HCT116 (cell line): ENCODE measurements at regions not wholly inside any gene's neighbourhood (a gene's known extent, or its start where the extent isn't known, plus 50 kb on each side); places are given as distances from the start of the nearest gene placed in this dataset.

Source experiments
- ATAC-seq: fragments of 200-7000 bp; cut with Tn5 transposase; 2 replicates; pipeline ENCODE4 v1.9.1; 2020; ENCODE audit warnings: mild to moderate bottlenecking, moderate library complexity
- BruUV-seq: library from RNA; stranded (reverse); fragments of 400-500 nt; replicated peaks from 2 replicates; lab custom pipeline; 2021; lab: Mats Ljungman, UMichigan
- CTCF ChIA-PET: fragments of 300-600 bp; sonication (Branson Sonifier 250); formaldehyde crosslinking; loops from one replicate; lab custom pipeline; 2021; ENCODE audit warnings: antibody characterized with exemption; lab: Charles Lee
- POLR2A ChIA-PET: fragments of 300-600, 350-600 bp; sonication (Branson Sonifier 250); formaldehyde crosslinking; loops from one replicate; lab custom pipeline; 2021; ENCODE audit warnings: antibody characterized with exemption; lab: Charles Lee
- RAD21 ChIA-PET, 2 experiments: fragments of 300-600 bp; sonication (Branson Sonifier 250); formaldehyde crosslinking; loops; one replicate each; lab custom pipeline; 2023; ENCODE audit warnings: low total read pairs in 2 of 2; ENCODE audit not compliant: uncharacterized antibody in 2 of 2, unreplicated experiment in 2 of 2, low non-redundant PET in 1 of 2; lab: Charles Lee
- DNase-seq: peaks from one replicate; pipeline ENCODE4 v3.0.0-alpha.2; 2010; ENCODE audit warnings: low read depth, low spot score
- H2AFZ ChIP-seq: fragments of 200-600 bp; shearing (Covaris generic), sonication (generic); 2 replicates; pipeline ENCODE4 v1.6.1; 2017; ENCODE audit warnings: low read depth, mixed run types, mixed read lengths, antibody characterized with exemption, low read length; ENCODE audit not compliant: poor library complexity, severe bottlenecking
- H3K27ac ChIP-seq: 2 replicates; pipeline ENCODE4 v1.5.1; 2012; ENCODE audit warnings: low read depth, low read length
- H3K27me3 ChIP-seq: fragments of 200-600 bp; sonication (generic); 2 replicates; pipeline ENCODE4 v1.6.1; 2016; ENCODE audit warnings: mixed run types, low read length, mixed read lengths; ENCODE audit not compliant: insufficient read depth
- H3K36me3 ChIP-seq, 2 experiments: fragments of 200-500 bp in 1 of 2; fragments of 200-600 bp in 1 of 2; sonication (Bioruptor generic) in 1 of 2; sonication (generic) in 1 of 2; 2 replicates each; pipeline versions ENCODE4 v1.5.1 to v1.6.1; 2014 to 2016; ENCODE audit warnings: low read length in 2 of 2, inconsistent platforms in 1 of 2, mixed read lengths in 1 of 2, mixed run types in 1 of 2; ENCODE audit not compliant: insufficient read depth in 2 of 2, control insufficient read depth in 1 of 2
- H3K4me1 ChIP-seq, 2 experiments: fragments of 200-600 bp in 1 of 2; sonication (generic) in 1 of 2; 2 replicates each; pipeline versions ENCODE4 v1.5.1 to v1.6.1; 2012 to 2017; ENCODE audit warnings: low read length in 2 of 2, inconsistent platforms in 1 of 2, mild to moderate bottlenecking in 1 of 2, mixed read lengths in 1 of 2, mixed run types in 1 of 2, moderate library complexity in 1 of 2; ENCODE audit not compliant: insufficient read depth in 2 of 2, control insufficient read depth in 1 of 2
- H3K4me2 ChIP-seq: fragments of 200-600 bp; sonication (generic); 2 replicates; pipeline ENCODE4 v1.6.1; 2017; ENCODE audit warnings: mixed run types, low read length, mixed read lengths
- H3K4me3 ChIP-seq, 2 experiments: fragments of 200-600 bp in 1 of 2; sonication (generic) in 1 of 2; replicated peaks in 1 of 2; 2 replicates each; pipeline ENCODE4 v1.5.1; 2011 to 2016; ENCODE audit warnings: low read length in 2 of 2, control low read depth in 1 of 2, low read depth in 1 of 2, mild to moderate bottlenecking in 1 of 2, mixed read lengths in 1 of 2, mixed run types in 1 of 2
- H3K79me2 ChIP-seq: fragments of 200-600 bp; sonication (generic); 2 replicates; pipeline ENCODE4 v1.6.1; 2017; ENCODE audit warnings: mild to moderate bottlenecking, mixed run types, low read length, moderate library complexity, mixed read lengths; ENCODE audit not compliant: insufficient read depth
- H3K9ac ChIP-seq: fragments of 200-600 bp; sonication (generic); 2 replicates; pipeline ENCODE4 v1.6.1; 2016; ENCODE audit warnings: low read length, mixed read lengths
- H3K9me2 ChIP-seq: fragments of 200-600 bp; sonication (generic), shearing (Covaris generic); 2 replicates; pipeline ENCODE4 v1.6.1; 2017; ENCODE audit warnings: mixed run types, mild to moderate bottlenecking, moderate library complexity; ENCODE audit not compliant: insufficient read depth
- H3K9me3 ChIP-seq, 2 experiments: fragments of 200-500 bp in 1 of 2; fragments of 200-600 bp in 1 of 2; sonication (Bioruptor generic) in 1 of 2; sonication (generic) in 1 of 2; 2 replicates each; pipeline ENCODE4 v1.6.1; 2014 to 2017; ENCODE audit warnings: low read length in 2 of 2, mixed read lengths in 2 of 2, inconsistent platforms in 1 of 2, low read depth in 1 of 2, mild to moderate bottlenecking in 1 of 2, mixed run types in 1 of 2, moderate library complexity in 1 of 2; ENCODE audit not compliant: control insufficient read depth in 1 of 2, insufficient read depth in 1 of 2
- H4K20me1 ChIP-seq: fragments of 200-600 bp; sonication (generic), shearing (Covaris generic); 2 replicates; pipeline ENCODE4 v1.6.1; 2017; ENCODE audit warnings: mixed run types, mild to moderate bottlenecking, moderate library complexity; ENCODE audit not compliant: insufficient read depth
- CBX3 ChIP-seq: IDR thresholded peaks from 2 replicates; pipeline ENCODE4 v1.6.1; 2012; ENCODE audit warnings: low read depth
- CEBPB ChIP-seq: IDR thresholded peaks from 2 replicates; pipeline ENCODE4 v1.6.1; 2012; ENCODE audit warnings: low read depth
- ELF1 ChIP-seq: IDR thresholded peaks from 2 replicates; pipeline ENCODE4 v1.6.1; 2012; ENCODE audit warnings: low read depth, borderline replicate concordance
- EZH2 ChIP-seq: fragments of 200-600 bp; sonication (generic); IDR thresholded peaks from 2 replicates; pipeline ENCODE4 v1.6.1; 2017; ENCODE audit warnings: antibody characterized with exemption, mixed run types
- EZH2phosphoT487 ChIP-seq: fragments of 200-600 bp; IDR thresholded peaks from 2 replicates; pipeline ENCODE4 v1.6.1; 2018; ENCODE audit warnings: antibody characterized with exemption, borderline replicate concordance
- FOSL1 ChIP-seq: IDR thresholded peaks from 2 replicates; pipeline ENCODE4 v1.6.1; 2012; ENCODE audit warnings: low read depth
- JUND ChIP-seq: IDR thresholded peaks from 2 replicates; pipeline ENCODE4 v1.6.1; 2012
- POLR2A ChIP-seq: IDR thresholded peaks from 2 replicates; pipeline ENCODE4 v1.7.0; 2011; ENCODE audit warnings: borderline replicate concordance; ENCODE audit not compliant: insufficient read depth, insufficient read length; ENCODE audit errors: extremely low read depth
- POLR2AphosphoS5 ChIP-seq: IDR thresholded peaks from 2 replicates; pipeline ENCODE4 v1.6.1; 2011; ENCODE audit warnings: mild to moderate bottlenecking, low read depth, low read length, moderate library complexity
- RAD21 ChIP-seq: IDR thresholded peaks from 2 replicates; pipeline ENCODE4 v1.6.1; 2012; ENCODE audit warnings: low read depth, mild to moderate bottlenecking
- REST ChIP-seq: IDR thresholded peaks from 2 replicates; pipeline ENCODE4 v1.6.1; 2012; ENCODE audit warnings: low read depth
- SIN3A ChIP-seq: IDR thresholded peaks from 2 replicates; pipeline ENCODE4 v1.6.1; 2012; ENCODE audit warnings: low read depth
- SP1 ChIP-seq: IDR thresholded peaks from 2 replicates; pipeline ENCODE4 v1.6.1; 2012; ENCODE audit warnings: low read depth
- SRF ChIP-seq: IDR thresholded peaks from 2 replicates; pipeline ENCODE4 v1.6.1; 2012; ENCODE audit warnings: low read depth
- TCF7L2 ChIP-seq: IDR thresholded peaks from 2 replicates; pipeline ENCODE4 v1.7.0; 2011; ENCODE audit warnings: borderline replicate concordance, inconsistent platforms; ENCODE audit not compliant: insufficient read depth, insufficient read length; ENCODE audit errors: extremely low read depth
- ZBTB33 ChIP-seq: IDR thresholded peaks from 2 replicates; pipeline ENCODE4 v1.6.1; 2011; ENCODE audit warnings: mild to moderate bottlenecking, low read length, moderate library complexity; ENCODE audit not compliant: insufficient replicate concordance; ENCODE audit errors: extremely low read depth
- ZFX ChIP-seq: fragments of 450-650 bp; IDR thresholded peaks from 2 replicates; pipeline ENCODE4 v1.6.1; 2017
- intact Hi-C: fragments of 100-400 bp; cut with micrococcal nuclease; formaldehyde crosslinking; loops from 2 replicates; pipeline ENCODE4 v1.10.0; 2022

GRCh38 chr7:153445641-153446040 is 606.6 kb upstream of the DPP6 start:
- ATAC-seq, result no peak

GRCh38 chr7:153446490-153446889 is 605.7 kb upstream of the DPP6 start:
- no peak overlapping the region for H3K27ac ChIP-seq
- POLR2A ChIA-PET, result no interaction called here
- RAD21 ChIA-PET, result no interaction called here
- BruUV-seq, result no TSS peak
- CTCF ChIA-PET, result no interaction called here
- no peaks in the 10 kb centered on the region for H4K20me1 ChIP-seq
- no peaks in the 10 kb centered on the region for H3K4me1 ChIP-seq
- H3K4me2 ChIP-seq, result no peak overlapping the region
- intact Hi-C loops, result no loop called here
- no peak overlapping the region for H3K9ac ChIP-seq
- DNase-seq (no peak), ATAC-seq (no peak)
- no peaks in the 10 kb centered on the region for H3K36me3 ChIP-seq
- no peaks in the 10 kb centered on the region for H3K27me3 ChIP-seq
- no peaks in the 10 kb centered on the region for H3K79me2 ChIP-seq
- H3K4me3 ChIP-seq, result no peak overlapping the region
- no peaks in the 10 kb centered on the region for H3K9me2 ChIP-seq
- H3K9me3 ChIP-seq, result peaks cover 5 to 9% of the 10 kb centered on the region in 2 experiments; a peak in 2 of 4 replicates
- no peak overlapping the region for H2AFZ ChIP-seq
- no peak for TF ChIP-seq RAD21
- no peak for TF ChIP-seq ZBTB33
- no peak for TF ChIP-seq TCF7L2
- no peak for TF ChIP-seq FOSL1
- TF ChIP-seq REST, result no peak
- no peak for TF ChIP-seq SIN3A
- TF ChIP-seq CBX3, result no peak
- no peak for TF ChIP-seq EZH2
- no peak for TF ChIP-seq ZFX
- TF ChIP-seq JUND, result no peak
- TF ChIP-seq SRF, result no peak
- TF ChIP-seq POLR2A, result no peak
- no peak for TF ChIP-seq EZH2phosphoT487
- TF ChIP-seq SP1, result no peak
- no peak for TF ChIP-seq POLR2AphosphoS5
- no peak for TF ChIP-seq CEBPB
- TF ChIP-seq ELF1, result no peak

More at GRCh38 chr7:153445641-153446040, 606.6 kb upstream of the DPP6 start:
- H3K9me2 ChIP-seq, result no peaks in the 10 kb centered on the region
- CTCF ChIA-PET, result no interaction called here
- H3K36me3 ChIP-seq, result no peaks in the 10 kb centered on the region
- POLR2A ChIA-PET, result no interaction called here
- no TSS peak for BruUV-seq
- peaks cover 4 to 5% of the 10 kb centered on the region in 2 experiments; a peak in 2 of 4 replicates for H3K9me3 ChIP-seq
- H3K4me2 ChIP-seq, result no peak overlapping the region
- no peaks in the 10 kb centered on the region for H3K4me1 ChIP-seq
- H2AFZ ChIP-seq, result no peak overlapping the region
- DNase-seq, result no peak
- no peak overlapping the region for H3K4me3 ChIP-seq
- intact Hi-C loops, result no loop called here
- RAD21 ChIA-PET, result no interaction called here
- H3K27me3 ChIP-seq, result no peaks in the 10 kb centered on the region
- H4K20me1 ChIP-seq, result no peaks in the 10 kb centered on the region
- no peak overlapping the region for H3K27ac ChIP-seq
- no peaks in the 10 kb centered on the region for H3K79me2 ChIP-seq
- no peak overlapping the region for H3K9ac ChIP-seq
- no peak for TF ChIP-seq EZH2
- TF ChIP-seq TCF7L2, result no peak
- no peak for TF ChIP-seq ELF1
- no peak for TF ChIP-seq JUND
